GM21723 (cell line): ENCODE measurements at regions not wholly inside any gene's neighbourhood (a gene's known extent, or its start where the extent isn't known, plus 50 kb on each side); places are given as distances from the start of the nearest gene placed in this dataset.

Experiments
- ATAC-seq: cut with Tn5 transposase; IDR thresholded peaks from one replicate; pipeline ENCODE4 v1.9.1; 2021; ENCODE audit warnings: mild to moderate bottlenecking, moderate library complexity; ENCODE audit not compliant: unreplicated experiment

GRCh38 chr2:193566276-193566675 is 1371.5 kb upstream of the TMEFF2 start:
- ATAC-seq, result no peak

GRCh38 chr2:193562031-193562430 is 1367.3 kb upstream of the TMEFF2 start:
- no peak for ATAC-seq

- no peak for ATAC-seq
Observed at GRCh38 chr2:193561054-193561453, 1366.3 kb upstream of the TMEFF2 start.

DNA sequence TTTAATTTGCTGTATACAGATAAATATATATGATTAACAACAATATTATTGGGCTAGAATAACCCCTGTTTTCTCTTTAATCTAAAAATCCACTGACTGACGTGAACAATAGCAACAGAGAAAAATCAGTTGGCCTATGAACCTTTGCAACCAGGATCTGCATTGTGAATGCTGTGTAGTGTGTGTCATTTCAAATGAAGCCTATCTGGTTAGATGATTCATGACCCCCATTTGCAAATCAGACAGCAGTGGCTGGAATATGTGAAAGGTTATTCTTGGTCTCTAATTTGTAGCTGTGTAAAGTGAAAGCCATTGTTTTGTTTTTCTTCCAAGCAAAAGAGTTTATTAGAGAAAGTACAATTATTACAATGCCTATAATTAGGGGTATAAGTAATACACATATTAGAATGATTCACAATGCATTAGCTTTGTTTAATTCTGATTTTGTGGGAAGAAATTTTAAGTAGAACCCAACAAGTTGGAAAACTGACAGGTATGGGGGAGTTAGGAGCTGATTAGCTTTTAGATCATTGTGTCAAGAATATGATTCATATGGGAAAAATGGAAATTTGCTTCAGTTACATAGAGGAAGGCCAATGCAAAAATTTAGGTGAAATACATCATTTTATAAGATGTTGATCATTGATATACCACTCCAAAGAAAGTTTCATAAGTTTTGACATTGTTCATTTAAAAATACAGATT is 1362.2 kb upstream of the TMEFF2 start:
- ATAC-seq, result no peak

GRCh38 chr2:193549661-193550060 is 1354.9 kb upstream of the TMEFF2 start:
- ATAC-seq, result no peak

- no peak for ATAC-seq
Observed at GRCh38 chr2:193542762-193543161, 1348.0 kb upstream of the TMEFF2 start.

DNA sequence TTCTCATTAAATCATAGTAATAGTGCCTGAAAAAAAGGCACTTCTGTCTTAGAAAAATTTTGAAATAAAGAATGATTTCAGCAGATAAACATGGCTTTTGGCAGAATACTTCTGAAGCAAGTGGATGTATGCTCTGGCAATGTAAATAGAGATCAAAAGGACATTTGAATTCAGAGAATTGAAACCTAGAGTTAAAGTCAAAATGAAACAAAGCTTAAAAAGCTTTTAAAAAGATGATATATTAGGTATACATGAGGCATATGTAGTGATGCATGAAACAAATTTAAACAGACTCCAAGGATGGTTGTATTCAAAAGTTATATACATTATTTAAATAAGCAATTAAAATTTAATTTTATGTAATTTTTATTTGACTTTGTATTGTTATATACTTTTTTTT is 1344.5 kb upstream of the TMEFF2 start:
- ATAC-seq, result peak; percentile 85

DNA sequence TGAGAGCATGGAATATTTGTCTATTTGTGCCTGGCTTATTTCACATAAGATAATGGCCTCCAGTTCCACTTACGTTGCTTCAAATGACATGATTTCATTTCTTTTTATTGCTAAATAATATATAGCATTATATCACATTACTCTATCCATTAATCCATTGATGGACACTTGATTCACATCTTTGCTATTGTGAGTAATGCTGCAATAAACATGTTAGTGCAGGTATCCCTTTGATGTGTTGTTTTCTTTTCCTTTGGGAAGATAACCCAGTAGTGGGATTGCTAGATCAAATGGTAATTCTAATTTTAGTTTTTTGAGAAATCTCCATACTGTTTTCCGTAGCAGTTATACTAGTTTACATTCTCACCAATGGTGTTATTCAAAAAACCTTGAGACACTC is 1343.3 kb upstream of the TMEFF2 start:
- no peak for ATAC-seq

GRCh38 chr2:193537531-193537930 is 1342.8 kb upstream of the TMEFF2 start:
- no peak for ATAC-seq

- no peak for ATAC-seq
Observed at GRCh38 chr2:193528458-193528857, 1333.7 kb upstream of the TMEFF2 start.

- ATAC-seq, result no peak
Observed at GRCh38 chr2:193527146-193527545, 1332.4 kb upstream of the TMEFF2 start.

DNA sequence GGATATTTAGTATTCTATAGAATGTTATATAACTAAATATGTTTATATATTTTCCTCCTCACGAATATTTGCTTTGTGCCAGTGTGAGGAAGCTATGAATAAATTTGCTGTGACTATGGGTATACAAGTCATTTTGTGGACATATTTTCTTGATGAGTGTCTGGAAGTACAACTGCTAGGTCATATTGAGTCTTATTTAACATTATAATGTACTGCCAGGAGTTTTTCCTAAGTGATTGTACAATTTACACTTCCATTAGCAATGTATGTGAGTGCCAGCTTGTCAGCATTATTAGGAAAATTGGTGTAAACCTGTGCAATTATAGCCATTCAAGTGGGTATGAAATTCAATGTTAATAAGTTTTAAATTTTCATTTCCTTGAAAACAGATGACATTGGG is 1328.9 kb upstream of the TMEFF2 start:
- ATAC-seq, result no peak

DNA sequence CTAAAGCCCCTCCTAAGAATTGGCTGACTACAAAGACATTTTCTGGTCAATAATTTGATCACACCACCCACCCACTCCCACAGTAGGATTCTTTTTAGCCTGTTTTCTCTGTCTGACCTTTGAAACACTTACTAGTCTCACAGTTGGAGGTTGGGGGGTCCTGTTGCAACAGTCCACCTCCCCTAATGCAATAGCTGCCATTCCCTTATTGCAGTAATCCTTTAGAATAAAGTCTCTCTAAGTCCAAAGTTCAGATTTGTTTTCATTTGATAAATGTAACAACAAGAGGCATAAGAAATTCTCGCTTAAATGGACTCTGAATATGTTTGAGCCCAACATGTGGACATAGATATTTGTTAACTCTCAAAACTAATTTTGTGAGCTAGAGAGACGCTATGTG is 1326.8 kb upstream of the TMEFF2 start:
- ATAC-seq, result no peak

GRCh38 chr2:193520709-193521458 is 1326.2 kb upstream of the TMEFF2 start:
- no peak for ATAC-seq

- no peak for ATAC-seq
Observed at GRCh38 chr2:193518041-193518817, 1323.5 kb upstream of the TMEFF2 start.

GRCh38 chr2:193517615-193518014 is 1322.9 kb upstream of the TMEFF2 start:
- ATAC-seq, result no peak

DNA sequence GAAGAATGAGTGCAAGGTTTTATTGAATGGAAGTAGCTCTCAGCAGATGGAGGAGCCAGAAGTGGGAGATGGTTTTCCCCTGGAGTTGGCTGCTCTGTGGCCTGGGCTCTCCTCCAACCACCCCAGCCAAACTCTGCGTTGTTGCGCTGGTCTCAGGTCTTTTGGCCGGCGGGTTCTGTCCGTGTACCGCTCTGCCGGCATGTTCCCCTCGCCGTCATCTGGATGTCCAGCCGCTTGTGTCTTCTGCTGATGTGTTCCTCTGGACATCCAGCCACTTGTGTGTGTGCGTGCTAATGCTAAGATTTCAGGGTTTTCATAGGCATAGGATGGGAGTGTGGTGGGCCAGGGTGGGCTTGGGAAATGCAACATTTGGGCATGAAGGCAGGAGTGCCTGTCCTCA is 1311.3 kb upstream of the TMEFF2 start:
- no peak for ATAC-seq

- no peak for ATAC-seq
Observed at GRCh38 chr2:193505620-193506019, 1310.9 kb upstream of the TMEFF2 start.

DNA sequence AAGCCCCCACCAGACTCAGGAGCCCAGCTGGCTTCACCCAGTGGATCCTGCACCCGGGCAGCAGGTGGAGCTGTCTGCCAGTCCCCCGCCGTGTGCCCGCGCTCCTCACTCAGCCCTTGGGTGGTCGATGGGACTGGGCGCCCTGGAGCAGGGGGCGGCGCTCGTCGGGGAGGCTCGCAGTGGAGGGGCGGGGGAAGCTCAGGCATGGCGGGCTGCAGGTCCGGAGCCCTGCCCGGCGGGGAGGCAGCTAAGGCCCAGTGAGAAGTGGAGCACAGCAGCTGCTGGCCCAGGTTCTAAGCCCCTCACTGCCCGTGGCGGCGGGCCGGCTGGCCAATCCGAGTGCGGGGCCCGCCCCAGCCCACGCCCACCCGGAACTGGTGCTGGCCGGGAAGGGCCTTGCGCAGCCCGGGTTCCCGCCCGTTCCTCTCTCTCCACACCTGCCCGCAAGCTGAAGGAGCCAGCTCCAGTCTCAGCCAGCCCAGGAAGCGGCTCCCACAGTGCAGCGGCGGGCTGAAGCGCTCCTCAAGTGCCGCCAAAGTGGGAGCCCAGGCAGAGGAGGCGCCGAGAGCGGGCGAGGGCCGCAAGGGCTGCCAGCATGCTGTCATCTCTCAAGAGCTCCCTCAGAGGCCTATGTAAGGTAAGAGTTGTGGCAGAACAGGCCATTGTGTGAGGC is 1307.8 kb upstream of the TMEFF2 start:
- ATAC-seq, result no peak

DNA sequence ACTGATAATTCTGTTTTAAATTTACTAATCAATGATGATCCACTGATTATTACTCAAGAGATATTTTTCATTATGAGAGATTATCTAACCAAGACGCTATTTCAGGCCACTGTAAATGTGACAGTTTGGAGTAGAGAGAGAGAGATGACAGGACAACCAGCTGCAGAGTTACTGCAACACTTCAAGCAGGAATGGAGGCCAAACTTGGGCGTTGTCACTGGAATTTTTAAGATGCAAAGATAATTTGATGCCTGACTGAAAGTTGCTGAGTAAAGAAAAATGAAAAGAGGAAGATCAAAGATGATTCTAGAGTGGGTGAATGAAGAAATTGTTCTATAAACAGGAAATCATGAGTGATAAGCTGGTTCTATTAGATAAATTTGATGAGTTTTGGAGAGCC is 1302.1 kb upstream of the TMEFF2 start:
- ATAC-seq, result no peak

DNA sequence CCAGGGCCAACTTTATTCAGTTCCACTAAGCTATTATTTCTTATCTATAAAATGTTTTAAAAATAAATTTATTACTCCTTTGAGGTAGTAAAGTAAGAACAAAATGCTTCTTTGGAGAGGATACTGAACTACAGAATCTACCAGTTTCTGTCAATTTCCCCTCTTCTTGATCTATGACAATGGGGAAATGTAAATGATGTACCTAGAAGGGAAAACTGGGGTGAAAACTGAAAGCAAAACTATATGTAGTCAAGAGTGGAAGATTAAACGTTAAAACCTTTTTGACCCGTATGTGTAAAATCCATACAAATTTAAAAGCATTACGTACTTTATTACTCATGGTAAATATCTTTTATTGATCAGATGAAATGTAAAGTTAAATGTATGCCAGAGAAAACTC is 1287.8 kb upstream of the TMEFF2 start:
- ATAC-seq, result peak; percentile 98
